Endothelial cell (in vitro differentiated cells): ENCODE measurements at regions not wholly inside any gene's neighbourhood (a gene's known extent, or its start where the extent isn't known, plus 50 kb on each side); places are given as distances from the start of the nearest gene placed in this dataset.

Source experiments
- DNase-seq: peaks from one replicate; pipeline ENCODE4 v3.0.0; 2021; ENCODE audit warnings: low spot score
- H3K27ac Mint-ChIP-seq: one replicate; pipeline ENCODE4 v1.8.0; 2021; ENCODE audit warnings: mixed read lengths, inconsistent platforms; ENCODE audit not compliant: unreplicated experiment
- H3K27me3 Mint-ChIP-seq: one replicate; pipeline ENCODE4 v1.8.0; 2021; ENCODE audit warnings: mild to moderate bottlenecking, moderate library complexity, mixed read lengths, inconsistent platforms; ENCODE audit not compliant: unreplicated experiment
- H3K36me3 Mint-ChIP-seq: one replicate; pipeline ENCODE4 v1.8.0; 2021; ENCODE audit warnings: mild to moderate bottlenecking, low read depth, mixed read lengths, inconsistent platforms; ENCODE audit not compliant: unreplicated experiment
- H3K4me1 Mint-ChIP-seq: one replicate; pipeline ENCODE4 v1.8.0; 2021; ENCODE audit warnings: mild to moderate bottlenecking, mixed read lengths, inconsistent platforms; ENCODE audit not compliant: unreplicated experiment
- H3K4me3 Mint-ChIP-seq: one replicate; pipeline ENCODE4 v1.8.0; 2021; ENCODE audit warnings: mild to moderate bottlenecking, mixed read lengths, inconsistent platforms; ENCODE audit not compliant: unreplicated experiment
- H3K9me3 Mint-ChIP-seq: one replicate; pipeline ENCODE4 v1.8.0; 2021; ENCODE audit warnings: mixed read lengths, inconsistent platforms; ENCODE audit not compliant: unreplicated experiment
- CTCF ChIP-seq: fragments of 200-600 bp; sonication (generic); IDR thresholded peaks from one replicate; pipeline ENCODE4 v1.5.0; 2021; ENCODE audit warnings: antibody characterized with exemption; ENCODE audit not compliant: unreplicated experiment

- no peaks in the 10 kb centered on the region for H3K9me3 Mint-ChIP-seq
- no peak overlapping the region for H3K4me3 Mint-ChIP-seq
- H3K4me1 Mint-ChIP-seq = no peaks in the 10 kb centered on the region
- H3K36me3 Mint-ChIP-seq = no peaks in the 10 kb centered on the region
- H3K27me3 Mint-ChIP-seq = peaks cover 2% of the 10 kb centered on the region
- no peak for TF ChIP-seq CTCF
- H3K27ac Mint-ChIP-seq = no peak overlapping the region
- DNase-seq = no peak
Observed at GRCh38 chr5:35354751-35355150, 124.5 kb upstream of the PRLR start.

- no peak overlapping the region for H3K27ac Mint-ChIP-seq
- DNase-seq = no peak
- H3K36me3 Mint-ChIP-seq = no peaks in the 10 kb centered on the region
- TF ChIP-seq CTCF = no peak
- H3K4me3 Mint-ChIP-seq = no peak overlapping the region
- peaks cover 1% of the 10 kb centered on the region for H3K27me3 Mint-ChIP-seq
- H3K4me1 Mint-ChIP-seq = no peaks in the 10 kb centered on the region
- H3K9me3 Mint-ChIP-seq = no peaks in the 10 kb centered on the region
Observed at GRCh38 chr5:35345222-35345621, 114.9 kb upstream of the PRLR start.

GRCh38 chr5:35342664-35343063 is 112.4 kb upstream of the PRLR start:
- no peak overlapping the region for H3K4me3 Mint-ChIP-seq
- no peak for TF ChIP-seq CTCF
- no peak for DNase-seq
- H3K9me3 Mint-ChIP-seq = no peaks in the 10 kb centered on the region
- no peaks in the 10 kb centered on the region for H3K36me3 Mint-ChIP-seq
- no peaks in the 10 kb centered on the region for H3K4me1 Mint-ChIP-seq
- H3K27me3 Mint-ChIP-seq = peaks cover 1% of the 10 kb centered on the region
- H3K27ac Mint-ChIP-seq = no peak overlapping the region

GRCh38 chr5:35341189-35341588 is 110.9 kb upstream of the PRLR start:
- no peak for DNase-seq
- peaks cover 1% of the 10 kb centered on the region for H3K27me3 Mint-ChIP-seq
- no peak overlapping the region for H3K4me3 Mint-ChIP-seq
- no peaks in the 10 kb centered on the region for H3K9me3 Mint-ChIP-seq
- no peaks in the 10 kb centered on the region for H3K4me1 Mint-ChIP-seq
- H3K36me3 Mint-ChIP-seq = no peaks in the 10 kb centered on the region
- no peak overlapping the region for H3K27ac Mint-ChIP-seq
- no peak for TF ChIP-seq CTCF

- no peaks in the 10 kb centered on the region for H3K9me3 Mint-ChIP-seq
- peaks cover 1% of the 10 kb centered on the region for H3K27me3 Mint-ChIP-seq
- no peaks in the 10 kb centered on the region for H3K4me1 Mint-ChIP-seq
- TF ChIP-seq CTCF = no peak
- H3K4me3 Mint-ChIP-seq = no peak overlapping the region
- no peak for DNase-seq
- no peaks in the 10 kb centered on the region for H3K36me3 Mint-ChIP-seq
- no peak overlapping the region for H3K27ac Mint-ChIP-seq
Observed at GRCh38 chr5:35339616-35340100, 109.4 kb upstream of the PRLR start.
